GM23248 (cell line): ENCODE measurements at regions not wholly inside any gene's neighbourhood (a gene's known extent, or its start where the extent isn't known, plus 50 kb on each side); places are given as distances from the start of the nearest gene placed in this dataset.

Experiments
- EZH2 ChIP-seq: fragments of 200-600 bp; sonication (generic); IDR thresholded peaks from 2 replicates; pipeline ENCODE4 v1.6.1; 2018; ENCODE audit warnings: antibody characterized with exemption, mild to moderate bottlenecking; ENCODE audit not compliant: insufficient read depth, poor library complexity, severe bottlenecking
- EZH2phosphoT487 ChIP-seq: fragments of 200-600 bp; sonication (generic); IDR thresholded peaks from 2 replicates; pipeline ENCODE4 v1.6.1; 2018; ENCODE audit warnings: antibody characterized with exemption, moderate library complexity, mild to moderate bottlenecking, low read depth; ENCODE audit not compliant: insufficient read depth

DNA sequence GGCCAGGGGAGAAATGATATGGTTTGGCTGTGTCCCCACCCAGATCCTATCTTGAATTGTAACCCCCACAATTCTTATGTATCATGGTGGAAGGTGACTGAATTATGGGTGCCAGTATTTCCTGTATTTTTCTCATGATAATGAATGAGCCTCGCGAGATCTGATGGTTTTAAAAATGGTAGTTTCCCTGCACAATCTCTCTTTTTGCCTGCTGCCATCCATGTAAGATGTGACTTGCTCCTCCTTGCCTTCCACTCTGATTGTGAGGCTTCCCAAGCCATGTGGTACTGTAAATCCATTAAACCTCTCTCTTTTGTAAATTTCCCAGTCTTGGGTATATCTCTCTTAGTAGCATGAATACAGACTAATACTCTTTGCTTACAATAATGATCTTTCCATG lies 1453.9 kb upstream of the B3GALT2 start:
- TF ChIP-seq EZH2 (no peak), EZH2phosphoT487 (no peak)
